ENCODE measurements at regions not wholly inside any gene's neighbourhood (a gene's known extent, or its start where the extent isn't known, plus 50 kb on each side); places are given as distances from the start of the nearest gene placed in this dataset.

DNA sequence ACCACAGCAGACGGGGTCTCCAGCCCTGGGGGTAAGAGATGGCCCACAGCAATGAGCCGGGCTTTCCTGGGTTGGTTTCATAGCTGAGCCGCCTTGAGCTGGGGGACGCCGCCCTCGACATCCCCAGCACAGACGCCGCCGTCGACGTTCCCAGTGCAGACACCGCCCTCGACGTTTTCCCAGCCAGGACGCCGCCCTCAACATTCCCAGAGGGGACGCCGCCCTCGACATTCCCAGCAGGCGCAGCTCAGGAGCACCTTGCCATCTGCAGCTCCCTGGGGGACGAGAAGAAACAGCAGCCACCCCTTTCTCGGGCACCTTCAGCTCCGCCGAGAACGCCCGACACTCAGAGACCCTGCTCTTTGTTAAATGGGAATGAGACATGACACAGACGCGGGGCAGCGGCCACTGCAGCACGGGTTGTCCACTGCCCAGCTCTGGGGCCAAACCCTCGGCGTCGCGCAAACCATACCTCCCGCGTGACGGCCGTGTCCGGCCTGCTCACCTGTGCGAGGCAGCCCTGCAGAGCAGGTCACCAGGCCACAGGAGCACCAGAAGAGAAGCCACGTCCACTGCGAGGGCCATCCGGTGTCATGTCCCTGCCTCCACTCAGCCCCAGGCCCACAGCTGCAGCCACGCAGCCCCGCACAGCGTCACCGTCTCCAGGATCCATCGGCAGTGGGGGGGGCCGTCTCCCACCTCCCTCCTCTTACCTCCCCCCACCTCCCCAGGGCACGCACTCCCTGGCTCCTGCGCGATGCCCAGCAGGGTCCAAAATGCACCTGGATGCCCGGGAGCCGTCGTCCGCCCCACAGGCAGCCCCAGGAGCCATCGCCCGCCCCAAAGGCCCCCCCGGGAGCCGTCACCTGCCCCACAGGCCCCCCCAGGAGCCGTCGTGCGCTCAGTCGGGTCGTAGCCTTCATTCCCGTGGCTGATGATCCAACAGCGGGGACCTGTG is 77.4 kb upstream of the GALNT9 start:
- TF ChIP-seq POLR2A (IDR thresholded peaks at IDR 0.05; ENCODE audit: low read length) (no peak), GATA1 (IDR thresholded peaks at IDR 0.05; ENCODE audit: low read depth, low read length) (no peak)

All from erythroblast (primary cell).